Stomach (tissue), 8 donors: ENCODE measurements at regions not wholly inside any gene's neighbourhood (a gene's known extent, or its start where the extent isn't known, plus 50 kb on each side); places are given as distances from the start of the nearest gene placed in this dataset.
A peak's percentile ranks its signal among the peaks of the same experiment; 100 is the strongest.

Source experiments
- DNase-seq, 2 donors: peaks; one replicate each; pipeline versions ENCODE4 v3.0.0 to v3.0.0-alpha.2; 2013 to 2019
- H3K27ac ChIP-seq, 5 donors: fragments of 200-600 bp in 4 of 5; sonication (generic) in 4 of 5; one replicate each; pipeline ENCODE4 v1.5.1; 2013 to 2019; ENCODE audit warnings: mild to moderate bottlenecking in 1 of 5, moderate library complexity in 1 of 5
- H3K27me3 ChIP-seq, 3 donors: fragments of 200-600 bp; sonication (generic); one replicate each; pipeline ENCODE4 v1.5.1; 2017 to 2019; ENCODE audit warnings: mixed run types in 1 of 3
- H3K36me3 ChIP-seq, 4 donors: fragments of 200-600 bp; sonication (generic); 1 replicate in 3 of 4; 2 replicates in 1 of 4; pipeline ENCODE4 v1.5.1; 2016 to 2019
- H3K4me1 ChIP-seq, 4 donors: fragments of 200-600 bp; sonication (generic); one replicate each; pipeline ENCODE4 v1.5.1; 2016 to 2019
- H3K4me3 ChIP-seq, 4 donors: fragments of 200-600 bp; sonication (generic) in 3 of 4; one replicate each; pipeline ENCODE4 v1.5.1; 2016 to 2019; ENCODE audit warnings: mild to moderate bottlenecking in 1 of 4
- H3K9me3 ChIP-seq, 4 donors: fragments of 200-600 bp; sonication (generic); one replicate each; pipeline ENCODE4 v1.5.1; 2016 to 2019
- CTCF ChIP-seq, 7 experiments: fragments of 450-650 bp in 4 of 7; fragments of 200-600 bp in 3 of 7; sonication (generic) in 3 of 7; IDR thresholded peaks; one replicate each; pipeline ENCODE4 v1.5.1; 2016 to 2019; ENCODE audit warnings: antibody characterized with exemption in 7 of 7, control low read depth in 2 of 7, mild to moderate bottlenecking in 1 of 7
- EP300 ChIP-seq: sonication (generic); formaldehyde crosslinking; IDR thresholded peaks from one replicate; pipeline ENCODE4 v1.6.1; 2017; ENCODE audit warnings: antibody characterized with exemption
- POLR2A ChIP-seq, 4 donors: fragments of 450-650 bp; IDR thresholded peaks; one replicate each; pipeline ENCODE4 v1.6.1; 2016; ENCODE audit warnings: antibody characterized with exemption in 4 of 4, control low read depth in 2 of 4, mild to moderate bottlenecking in 1 of 4, moderate library complexity in 1 of 4
- POLR2AphosphoS5 ChIP-seq, 3 donors: sonication (generic); formaldehyde crosslinking; IDR thresholded peaks; one replicate each; pipeline ENCODE4 v1.6.1; 2016; ENCODE audit warnings: antibody characterized with exemption in 3 of 3
- WGBS, 5 donors: extraction: QIAGEN DNeasy Blood & Tissue Kit in 3 of 5; methylation state at CpG; one replicate each; pipeline versions ENCODE4 v1.1.5 to v1.1.7; 2013 to 2018; 5-methylcytosine and 5-hydroxymethylcytosine counted together
- intact Hi-C: fragments of 100-400 bp; cut with DNase I; formaldehyde crosslinking; loops from one replicate; pipeline ENCODE4 v1.15.1; 2023; ENCODE audit warnings: low total_unique reads
- donor health status: healthy with polysubstance abuse.
- donor health status: Bipolar disorder and iron deficiency.
- donor health status: healthy.

GRCh38 chr10:130749911-130750310 is 561.6 kb downstream of the TCERG1L start:
- H3K36me3 ChIP-seq = no peaks in the 10 kb centered on the region
- 0 to 38% (median 4%) methylated on average over 2 of the region's 2 CpGs for WGBS, 5 donors
- no peaks in the 10 kb centered on the region for H3K4me1 ChIP-seq
- H3K9me3 ChIP-seq = peaks cover 0 to 3% (median 0%) of the 10 kb centered on the region in 4 donors
- H3K27ac ChIP-seq = no peak overlapping the region
- TF ChIP-seq EP300 (no peak), CTCF (IDR thresholded peaks at IDR 0.05) (no peak), POLR2A (IDR thresholded peaks at IDR 0.05) (no peak), POLR2AphosphoS5 (IDR thresholded peaks at IDR 0.05) (no peak)
- DNase-seq = peak in 1 of 2 donors; percentile 13
- H3K27me3 ChIP-seq = peaks cover 0 to 35% (median 0%) of the 10 kb centered on the region in 3 donors
- intact Hi-C loops = no loop called here
- H3K4me3 ChIP-seq = no peak overlapping the region

- intact Hi-C loops = no loop called here
- Histone ChIP-seq H3K36me3 (no peaks in the 10 kb centered on the region), H3K4me1 (no peaks in the 10 kb centered on the region), H3K27ac (no peak overlapping the region), H3K9me3 (peaks cover 0 to 8% (median 2%) of the 10 kb centered on the region in 4 donors), H3K27me3 (peaks cover 0 to 32% (median 0%) of the 10 kb centered on the region in 3 donors), H3K4me3 (no peak overlapping the region)
- no peak for DNase-seq
- WGBS, 5 donors = 18 to 50% (median 34%) methylated on average over 2 of the region's 2 CpGs
- TF ChIP-seq POLR2AphosphoS5 (IDR thresholded peaks at IDR 0.05) = no peak
- no peak for TF ChIP-seq POLR2A (IDR thresholded peaks at IDR 0.05)
These were observed 561.1 kb downstream of the TCERG1L start for GRCh38 chr10:130750441-130750840.

- WGBS, 5 donors = 76 to 86% (median 84%) methylated on average over 4 to 15 of the region's 15 CpGs
- Histone ChIP-seq H3K4me3 (no peak overlapping the region), H3K9me3 (peaks cover 0 to 12% (median 4%) of the 10 kb centered on the region in 4 donors), H3K4me1 (no peaks in the 10 kb centered on the region), H3K27ac (no peak overlapping the region), H3K27me3 (peaks cover 0 to 24% (median 0%) of the 10 kb centered on the region in 3 donors), H3K36me3 (no peaks in the 10 kb centered on the region)
- peak in 1 of 2 donors; percentile 24 for DNase-seq
- intact Hi-C loops = no loop called here
- no peak for TF ChIP-seq CTCF (IDR thresholded peaks at IDR 0.05)
- no peak for TF ChIP-seq POLR2AphosphoS5 (IDR thresholded peaks at IDR 0.05)
- TF ChIP-seq EP300 = no peak
These were observed 560.2 kb downstream of the TCERG1L start for GRCh38 chr10:130751106-130751840.

- H3K9me3 ChIP-seq = peaks cover 0 to 12% (median 4%) of the 10 kb centered on the region in 4 donors
- no peak for TF ChIP-seq EP300
- TF ChIP-seq POLR2A (IDR thresholded peaks at IDR 0.05) = no peak
- no peak for TF ChIP-seq CTCF (IDR thresholded peaks at IDR 0.05)
- no peak for TF ChIP-seq POLR2AphosphoS5 (IDR thresholded peaks at IDR 0.05)
- DNase-seq = peak in 1 of 2 donors; percentile 17
- intact Hi-C loops = no loop called here
- H3K4me3 ChIP-seq = no peak overlapping the region
- no peaks in the 10 kb centered on the region for H3K4me1 ChIP-seq
- no peak overlapping the region for H3K27ac ChIP-seq
- WGBS, 5 donors = 77 to 82% (median 78%) methylated on average over 8 of the region's 8 CpGs
- peaks cover 0 to 20% (median 0%) of the 10 kb centered on the region in 3 donors for H3K27me3 ChIP-seq
- H3K36me3 ChIP-seq = no peaks in the 10 kb centered on the region
These were observed 559.7 kb downstream of the TCERG1L start for GRCh38 chr10:130751851-130752250.

GRCh38 chr10:130756651-130757050 is 554.9 kb downstream of the TCERG1L start:
- H3K9me3 ChIP-seq = peaks cover 0 to 15% (median 6%) of the 10 kb centered on the region in 4 donors
- no peak overlapping the region for H3K4me3 ChIP-seq
- no peaks in the 10 kb centered on the region for H3K27me3 ChIP-seq
- H3K27ac ChIP-seq = no peak overlapping the region
- WGBS, 5 donors = 63 to 75% (median 71%) methylated on average over 5 to 6 of the region's 6 CpGs
- H3K4me1 ChIP-seq = no peaks in the 10 kb centered on the region
- TF ChIP-seq POLR2AphosphoS5 (IDR thresholded peaks at IDR 0.05) (no peak), POLR2A (IDR thresholded peaks at IDR 0.05) (no peak), EP300 (no peak), CTCF (IDR thresholded peaks at IDR 0.05) (no peak)
- intact Hi-C loops = no loop called here
- DNase-seq = no peak
- H3K36me3 ChIP-seq = no peaks in the 10 kb centered on the region
